Activated T-cell treated with anti-CD3 and anti-CD28 coated beads, Interleukin-2, amount 50 U/mL, for 24 hours (primary cell): ENCODE measurements at regions not wholly inside any gene's neighbourhood (a gene's known extent, or its start where the extent isn't known, plus 50 kb on each side); places are given as distances from the start of the nearest gene placed in this dataset.

Experiments used
- DNase-seq: peaks from one replicate; pipeline ENCODE4 v3.0.0-alpha.2; 2020
- H3K27ac Mint-ChIP-seq: 2 replicates; pipeline ENCODE4 v1.8.0; 2020; ENCODE audit warnings: mild to moderate bottlenecking, mixed read lengths
- H3K27me3 Mint-ChIP-seq: 2 replicates; pipeline ENCODE4 v1.8.0; 2020; ENCODE audit warnings: mixed read lengths
- H3K36me3 Mint-ChIP-seq: 2 replicates; pipeline ENCODE4 v1.8.0; 2020; ENCODE audit warnings: low read depth, mixed read lengths
- H3K4me1 Mint-ChIP-seq: 2 replicates; pipeline ENCODE4 v1.8.0; 2020; ENCODE audit warnings: low read depth, mixed read lengths
- H3K4me3 Mint-ChIP-seq: 2 replicates; pipeline ENCODE4 v1.8.0; 2020; ENCODE audit warnings: mild to moderate bottlenecking, moderate library complexity, mixed read lengths
- H3K9me3 Mint-ChIP-seq: 2 replicates; pipeline ENCODE4 v1.8.0; 2020; ENCODE audit warnings: mixed read lengths

DNA sequence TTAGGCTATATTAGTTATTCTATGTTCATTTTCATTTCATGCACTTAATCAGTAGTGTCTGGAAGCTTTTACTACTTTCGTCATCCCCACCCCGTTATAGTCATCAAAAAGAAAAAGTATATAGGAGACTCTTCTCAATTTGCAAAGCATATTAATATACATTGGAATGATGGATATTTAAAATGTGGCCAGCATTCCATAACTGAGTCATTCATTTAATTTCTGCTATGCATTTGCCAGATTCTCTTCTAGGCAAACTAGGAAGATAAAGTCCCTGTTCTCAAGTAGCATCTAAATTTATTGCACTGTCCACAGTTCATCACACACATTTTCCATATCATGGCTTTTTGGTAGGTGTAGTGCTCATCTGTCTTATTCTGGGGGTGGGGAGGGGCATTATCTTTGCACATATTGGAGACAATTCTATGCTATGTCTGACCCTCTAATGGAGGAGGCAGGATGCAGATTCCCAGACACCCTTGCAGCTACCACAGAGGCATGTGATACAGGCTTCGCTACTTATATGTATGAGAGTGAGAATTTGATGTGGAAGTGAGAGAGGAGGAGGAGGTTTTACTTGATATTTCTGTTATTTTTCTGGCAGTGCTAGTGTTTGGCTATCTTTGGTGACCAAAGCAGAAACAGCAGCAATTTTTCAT is 125.8 kb downstream of the CTH start:
- Mint-ChIP-seq H3K27me3 (peaks cover 22% of the 10 kb centered on the region), H3K4me3 (no peak overlapping the region), H3K36me3 (no peaks in the 10 kb centered on the region), H3K9me3 (no peaks in the 10 kb centered on the region), H3K4me1 (peaks cover 4% of the 10 kb centered on the region), H3K27ac (no peak overlapping the region)
- DNase-seq, result no peak

DNA sequence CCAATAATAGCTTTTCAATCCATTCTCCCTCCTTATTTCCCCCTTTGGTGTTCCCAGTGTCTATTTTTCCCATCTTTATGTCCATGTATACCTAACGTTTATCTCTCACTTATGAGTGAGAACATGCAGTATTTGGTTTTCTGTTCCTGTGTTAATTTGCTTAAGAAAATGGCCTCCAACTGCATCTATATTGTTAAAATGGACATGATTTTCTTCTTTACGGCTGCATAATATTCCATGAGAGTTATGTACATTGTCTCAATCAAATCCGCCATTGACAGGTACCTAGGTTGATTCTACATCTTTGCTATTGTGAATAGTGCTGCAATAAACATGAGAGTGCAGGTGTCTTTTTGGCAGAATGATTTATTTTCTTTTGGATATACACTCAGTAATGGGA is 126.7 kb downstream of the CTH start:
- DNase-seq, result no peak
- no peak overlapping the region for H3K4me3 Mint-ChIP-seq
- peaks cover 20% of the 10 kb centered on the region for H3K27me3 Mint-ChIP-seq
- no peaks in the 10 kb centered on the region for H3K36me3 Mint-ChIP-seq
- no peak overlapping the region for H3K27ac Mint-ChIP-seq
- H3K4me1 Mint-ChIP-seq, result peaks cover 4% of the 10 kb centered on the region
- no peaks in the 10 kb centered on the region for H3K9me3 Mint-ChIP-seq

DNA sequence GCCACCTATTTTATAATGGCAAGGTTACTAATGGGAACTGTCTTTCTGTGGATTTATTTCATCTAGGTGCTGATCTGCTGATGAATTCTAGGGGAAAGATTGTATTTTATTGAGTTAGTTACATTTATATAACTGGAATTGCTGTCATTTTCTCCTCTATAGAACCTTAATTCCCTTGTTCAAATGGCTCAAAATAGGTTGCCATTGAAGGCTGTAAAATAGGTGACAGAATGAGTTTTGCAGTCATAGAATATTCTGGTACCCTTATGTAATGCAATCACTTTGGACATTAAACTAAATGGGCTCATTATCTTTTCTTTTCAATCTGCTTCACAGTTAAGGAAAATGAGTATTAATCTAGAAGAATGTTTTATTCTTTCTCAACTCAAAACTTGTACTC is 131.0 kb downstream of the CTH start:
- no peak overlapping the region for H3K4me3 Mint-ChIP-seq
- no peaks in the 10 kb centered on the region for H3K4me1 Mint-ChIP-seq
- no peak for DNase-seq
- H3K27me3 Mint-ChIP-seq, result peaks cover 12% of the 10 kb centered on the region
- H3K36me3 Mint-ChIP-seq, result no peaks in the 10 kb centered on the region
- H3K9me3 Mint-ChIP-seq, result no peaks in the 10 kb centered on the region
- no peak overlapping the region for H3K27ac Mint-ChIP-seq

DNA sequence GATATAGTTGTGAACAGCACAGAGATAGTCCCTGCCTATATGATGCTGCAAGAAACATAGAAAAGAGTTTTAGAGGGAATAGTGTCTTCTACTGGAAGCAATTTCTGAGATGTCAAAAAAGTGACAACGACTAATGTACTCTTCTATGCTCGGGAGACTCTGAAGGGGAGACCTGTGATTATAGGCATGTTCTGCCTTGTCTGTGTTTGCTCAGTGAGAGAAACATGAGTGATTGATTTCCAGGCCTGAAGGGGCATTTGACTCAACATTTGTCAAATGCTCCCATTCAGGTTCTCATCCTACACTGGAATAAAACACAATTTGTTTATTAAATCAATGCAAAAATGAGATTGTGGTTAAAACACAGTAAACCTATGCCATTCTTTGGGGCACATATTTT is 131.8 kb downstream of the CTH start:
- Mint-ChIP-seq H3K9me3 (no peaks in the 10 kb centered on the region), H3K4me3 (no peak overlapping the region), H3K36me3 (no peaks in the 10 kb centered on the region), H3K27ac (no peak overlapping the region), H3K27me3 (peaks cover 9% of the 10 kb centered on the region), H3K4me1 (no peaks in the 10 kb centered on the region)
- no peak for DNase-seq

DNA sequence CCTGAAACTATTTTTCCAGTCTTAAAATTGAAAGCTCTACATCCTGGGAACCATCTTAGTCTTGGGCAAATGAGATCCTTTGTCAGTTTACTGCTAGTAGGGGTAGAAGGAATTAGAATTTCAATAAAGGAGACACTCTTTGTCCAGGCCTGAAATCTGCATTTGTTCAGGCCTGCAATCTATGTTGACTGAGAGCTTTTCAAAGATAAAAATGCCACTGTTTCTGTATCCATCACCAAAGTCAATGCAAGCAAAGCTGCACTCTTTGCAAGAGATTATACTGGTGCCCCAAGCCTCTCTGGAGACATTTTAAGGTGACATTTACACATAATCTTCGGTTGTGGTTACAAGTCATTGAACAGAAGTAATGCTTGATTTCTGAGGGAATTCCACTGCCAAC is 135.7 kb downstream of the CTH start:
- H3K27ac Mint-ChIP-seq, result no peak overlapping the region
- DNase-seq, result no peak
- no peaks in the 10 kb centered on the region for H3K4me1 Mint-ChIP-seq
- H3K36me3 Mint-ChIP-seq, result no peaks in the 10 kb centered on the region
- H3K9me3 Mint-ChIP-seq, result no peaks in the 10 kb centered on the region
- H3K27me3 Mint-ChIP-seq, result peaks cover 11% of the 10 kb centered on the region
- H3K4me3 Mint-ChIP-seq, result no peak overlapping the region

DNA sequence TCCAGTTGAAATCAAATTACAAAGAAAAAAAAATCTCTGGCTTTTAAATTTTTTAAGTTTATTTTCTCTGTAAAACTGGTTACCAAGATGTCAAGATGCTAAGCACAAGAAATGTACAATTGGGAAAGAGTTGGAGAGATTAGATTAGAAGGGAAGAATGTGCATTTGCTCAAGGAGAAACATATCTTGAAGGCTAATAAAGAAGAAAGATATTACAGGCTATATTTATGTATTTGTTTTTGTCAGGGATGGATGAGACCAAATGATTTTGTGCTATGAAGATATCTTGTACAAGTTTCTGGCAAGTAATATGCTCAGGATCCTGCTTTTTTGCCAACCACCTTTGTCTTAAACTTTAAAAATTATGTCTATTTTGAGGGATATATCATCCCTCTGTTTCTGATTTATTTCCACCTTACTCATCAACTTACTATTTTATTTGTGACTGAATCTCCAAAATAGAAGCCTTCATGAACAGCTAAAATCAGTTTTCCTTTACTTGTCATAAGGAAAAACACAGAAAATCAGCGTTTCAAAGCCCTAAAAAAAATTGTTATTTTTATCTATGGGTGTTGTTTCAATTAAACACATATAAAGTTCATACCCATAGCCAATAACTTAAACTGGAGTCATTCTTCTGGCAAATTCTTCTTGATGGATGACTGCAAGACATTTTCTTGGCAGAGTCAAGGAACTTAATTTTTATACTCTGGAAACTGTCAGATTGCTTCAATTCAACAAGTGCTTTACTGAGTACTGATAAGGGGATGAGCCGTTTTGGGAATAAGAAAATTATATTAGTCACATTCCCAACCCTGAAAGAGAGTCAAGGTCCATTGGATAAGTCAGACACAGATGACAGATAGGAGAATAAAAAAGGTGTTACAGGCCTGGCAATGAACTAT is 141.8 kb downstream of the CTH start:
- Mint-ChIP-seq H3K4me3 (no peak overlapping the region), H3K36me3 (no peaks in the 10 kb centered on the region), H3K27ac (no peak overlapping the region), H3K27me3 (peaks cover 8% of the 10 kb centered on the region), H3K9me3 (no peaks in the 10 kb centered on the region), H3K4me1 (no peaks in the 10 kb centered on the region)
- DNase-seq, result no peak

DNA sequence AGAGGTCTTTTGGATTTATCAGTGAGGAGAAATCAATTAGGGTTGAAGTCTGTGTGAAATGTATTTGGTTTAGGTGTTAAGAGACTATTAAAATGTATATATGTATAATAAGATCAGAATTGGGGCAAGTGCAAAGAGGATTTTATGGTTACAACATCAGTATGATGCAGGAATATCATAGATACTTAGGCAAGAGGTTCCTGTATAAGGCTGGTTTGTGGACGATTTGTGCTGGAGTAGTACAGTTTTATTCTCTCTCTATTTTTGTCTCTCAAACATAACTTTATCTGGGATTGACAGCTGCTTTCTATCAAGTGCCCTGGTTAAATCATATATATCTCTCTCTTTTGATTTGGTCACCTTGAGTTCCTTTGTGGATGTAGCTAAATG is 142.5 kb downstream of the CTH start:
- peaks cover 3% of the 10 kb centered on the region for H3K27me3 Mint-ChIP-seq
- H3K4me3 Mint-ChIP-seq, result no peak overlapping the region
- H3K27ac Mint-ChIP-seq, result no peak overlapping the region
- H3K4me1 Mint-ChIP-seq, result no peaks in the 10 kb centered on the region
- H3K9me3 Mint-ChIP-seq, result no peaks in the 10 kb centered on the region
- H3K36me3 Mint-ChIP-seq, result no peaks in the 10 kb centered on the region
- DNase-seq, result no peak

DNA sequence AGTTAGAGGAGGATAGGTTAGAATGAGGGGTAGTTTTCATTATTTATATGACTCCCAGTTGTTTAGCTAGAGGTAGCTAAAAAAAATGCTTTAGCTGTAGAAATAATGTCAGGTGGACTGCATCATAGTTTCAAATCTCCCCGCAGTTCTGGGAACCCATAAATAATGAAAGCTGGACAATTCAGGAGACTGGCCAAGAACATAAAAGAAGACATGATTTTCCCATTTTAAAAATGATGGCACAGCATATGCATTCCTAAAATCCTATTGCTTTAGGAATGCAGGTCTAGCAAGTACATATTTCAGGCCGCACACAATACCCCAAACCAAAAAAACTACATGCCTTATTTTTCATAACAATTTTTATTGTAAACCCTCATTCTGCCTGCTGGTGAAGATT is 143.3 kb downstream of the CTH start:
- no peaks in the 10 kb centered on the region for H3K36me3 Mint-ChIP-seq
- no peak overlapping the region for H3K4me3 Mint-ChIP-seq
- H3K27me3 Mint-ChIP-seq, result peaks cover 2% of the 10 kb centered on the region
- H3K4me1 Mint-ChIP-seq, result no peaks in the 10 kb centered on the region
- H3K9me3 Mint-ChIP-seq, result no peaks in the 10 kb centered on the region
- no peak overlapping the region for H3K27ac Mint-ChIP-seq
- no peak for DNase-seq

DNA sequence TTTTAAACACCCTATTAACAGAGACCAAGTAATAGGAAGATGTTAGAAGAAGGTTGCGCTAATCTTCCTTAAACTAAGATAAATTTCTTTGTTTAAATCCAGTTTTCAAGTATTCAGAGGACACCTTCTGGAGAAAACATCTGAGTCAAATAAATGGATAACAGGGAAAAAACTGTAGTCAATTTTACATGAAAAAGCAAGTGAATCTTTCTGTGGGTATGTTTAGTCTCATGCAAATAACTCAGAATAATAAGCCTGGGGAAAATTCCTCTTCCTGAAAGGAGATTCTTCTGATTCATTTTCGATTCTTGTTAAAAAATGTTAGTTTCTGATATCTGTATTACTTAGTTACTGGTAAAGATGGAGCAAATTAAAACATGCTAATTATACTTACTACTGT is 145.5 kb downstream of the CTH start:
- no peak for DNase-seq
- Mint-ChIP-seq H3K9me3 (no peaks in the 10 kb centered on the region), H3K27ac (no peak overlapping the region), H3K4me3 (no peak overlapping the region), H3K36me3 (no peaks in the 10 kb centered on the region), H3K27me3 (peaks cover 2% of the 10 kb centered on the region), H3K4me1 (no peaks in the 10 kb centered on the region)

DNA sequence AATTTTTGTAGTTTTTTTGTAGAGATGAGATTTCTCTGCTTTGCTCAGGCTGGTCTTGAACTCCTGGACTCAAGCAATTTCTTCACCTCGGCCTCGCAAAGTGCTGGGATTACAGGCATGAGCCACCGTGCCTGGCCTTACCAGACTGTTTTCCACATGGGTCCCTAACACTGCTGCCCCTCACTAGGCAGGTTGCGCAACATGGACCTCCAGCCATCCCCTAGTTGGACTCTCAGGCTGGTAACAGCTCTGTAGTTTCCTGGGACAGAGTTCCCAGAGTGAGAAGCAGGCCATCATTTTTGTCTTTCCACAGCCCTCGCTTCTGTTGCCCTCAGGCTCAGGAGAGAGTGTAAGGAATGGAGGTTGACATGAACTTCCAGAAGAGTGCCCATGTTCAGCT is 156.1 kb downstream of the CTH start:
- Mint-ChIP-seq H3K4me1 (no peaks in the 10 kb centered on the region), H3K9me3 (no peaks in the 10 kb centered on the region), H3K4me3 (no peak overlapping the region), H3K27me3 (no peaks in the 10 kb centered on the region), H3K27ac (no peak overlapping the region), H3K36me3 (no peaks in the 10 kb centered on the region)
- no peak for DNase-seq

DNA sequence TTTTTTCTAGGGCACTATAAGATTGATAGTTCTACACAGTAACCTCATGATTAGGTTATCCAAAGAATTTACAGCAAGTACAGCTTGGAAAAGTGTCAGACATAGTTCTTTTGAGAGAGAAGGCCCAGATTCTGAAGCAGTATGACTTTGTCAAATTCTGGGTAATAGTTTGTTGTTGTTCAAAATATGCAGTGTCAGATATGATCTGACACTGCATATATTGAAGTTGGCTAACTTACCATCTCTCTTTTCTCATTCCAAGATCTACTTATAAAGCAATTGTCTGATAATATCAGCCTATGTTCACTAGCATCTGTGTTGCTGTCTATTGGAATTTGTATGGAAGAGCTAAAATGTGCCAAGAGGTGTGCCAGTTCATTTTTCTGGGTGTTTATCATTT is 160.1 kb downstream of the CTH start:
- H3K4me1 Mint-ChIP-seq, result no peaks in the 10 kb centered on the region

DNA sequence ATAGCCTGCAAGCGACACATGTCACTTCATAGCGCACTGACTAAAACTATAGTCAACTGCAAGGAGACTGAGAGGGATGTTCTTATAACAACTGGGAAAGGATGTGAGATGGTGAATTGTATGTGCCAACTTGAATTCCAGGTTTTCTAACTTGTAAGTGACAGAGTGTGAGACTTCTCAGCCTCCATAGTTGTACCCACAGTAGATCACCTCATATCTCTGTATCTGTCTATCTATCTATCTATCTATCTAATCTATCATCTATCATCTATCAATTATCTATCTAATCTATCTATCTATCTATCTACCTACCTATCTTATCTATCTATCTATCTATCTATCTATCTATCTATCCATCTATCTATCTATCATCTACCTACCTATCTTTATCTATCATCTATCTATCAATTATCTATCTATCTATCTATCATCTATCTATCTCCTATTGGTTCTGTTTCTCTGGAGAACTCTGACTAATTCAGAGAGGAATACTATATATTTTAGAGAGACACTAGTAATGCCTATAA is 162.3 kb downstream of the CTH start:
- Mint-ChIP-seq H3K9me3 (no peaks in the 10 kb centered on the region), H3K4me3 (no peak overlapping the region), H3K27me3 (peaks cover 3% of the 10 kb centered on the region), H3K36me3 (no peaks in the 10 kb centered on the region), H3K27ac (no peak overlapping the region), H3K4me1 (no peaks in the 10 kb centered on the region)
- no peak for DNase-seq

More for the DNA sequence above, 160.1 kb downstream of the CTH start:
- Mint-ChIP-seq H3K36me3 (no peaks in the 10 kb centered on the region), H3K27me3 (peaks cover 3% of the 10 kb centered on the region), H3K4me3 (no peak overlapping the region), H3K9me3 (no peaks in the 10 kb centered on the region), H3K27ac (no peak overlapping the region)
- DNase-seq, result no peak

DNA sequence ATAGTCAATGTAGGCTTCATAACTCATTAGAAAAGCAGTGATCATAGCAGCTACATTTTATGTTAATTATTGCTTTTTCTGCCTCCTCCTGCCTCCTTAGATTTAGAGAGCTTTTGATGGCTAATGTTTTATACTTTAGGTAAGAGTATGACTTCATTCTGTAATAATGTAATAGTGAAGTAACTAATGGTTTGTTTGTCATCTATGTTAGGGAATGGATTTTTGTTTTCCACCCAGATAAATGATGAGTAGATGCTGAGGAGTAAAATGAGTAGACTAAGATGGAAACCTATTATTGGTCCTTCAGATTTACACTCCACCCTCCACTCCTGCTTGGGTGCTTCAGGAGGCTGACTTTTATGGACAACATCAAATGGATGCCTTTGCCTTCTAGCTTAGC is 170.6 kb downstream of the CTH start:
- Mint-ChIP-seq H3K4me1 (no peaks in the 10 kb centered on the region), H3K36me3 (no peaks in the 10 kb centered on the region), H3K27me3 (no peaks in the 10 kb centered on the region), H3K9me3 (no peaks in the 10 kb centered on the region), H3K27ac (no peak overlapping the region), H3K4me3 (no peak overlapping the region)
- no peak for DNase-seq

DNA sequence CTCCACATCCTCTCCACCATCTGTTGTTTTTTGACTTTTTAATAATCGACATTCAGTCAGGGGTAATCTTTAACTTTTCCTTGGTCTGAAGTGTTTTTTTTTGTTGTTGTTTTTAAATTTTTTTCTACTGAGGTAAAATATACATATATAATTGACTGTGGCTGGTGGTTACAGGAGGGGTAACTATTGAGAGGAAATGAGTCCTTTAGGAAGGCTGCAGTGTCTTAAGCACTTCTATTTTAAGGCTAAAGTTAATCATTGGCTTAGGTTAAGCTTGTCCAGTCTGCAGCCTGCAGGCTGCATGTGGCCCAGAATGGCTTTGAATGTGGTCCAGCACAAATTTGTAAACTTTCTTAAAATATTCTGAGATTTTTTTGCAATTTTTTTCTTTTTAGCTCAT is 172.5 kb downstream of the CTH start:
- H3K27me3 Mint-ChIP-seq, result no peaks in the 10 kb centered on the region
- H3K4me1 Mint-ChIP-seq, result no peaks in the 10 kb centered on the region
- H3K27ac Mint-ChIP-seq, result no peak overlapping the region
- H3K9me3 Mint-ChIP-seq, result no peaks in the 10 kb centered on the region
- no peaks in the 10 kb centered on the region for H3K36me3 Mint-ChIP-seq
- no peak for DNase-seq
- no peak overlapping the region for H3K4me3 Mint-ChIP-seq

DNA sequence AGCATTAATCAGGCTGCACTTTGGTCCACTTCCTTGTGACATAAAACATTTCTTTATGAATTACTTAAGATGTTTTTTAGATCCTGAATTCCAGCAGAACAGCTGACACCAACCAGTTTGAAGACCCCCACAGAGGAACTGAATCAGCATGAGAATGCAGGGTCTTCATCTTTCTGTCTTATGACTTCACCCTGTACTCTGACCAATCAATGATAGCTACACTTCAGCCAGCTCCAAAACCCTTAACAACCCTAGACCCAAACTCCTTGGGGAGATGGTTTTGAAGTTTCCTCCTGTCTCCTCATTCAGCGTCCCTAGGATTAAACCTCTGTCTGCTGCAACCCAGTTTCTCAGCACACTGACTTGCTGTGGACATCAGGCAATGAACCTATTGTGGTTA is 175.0 kb downstream of the CTH start:
- no peak overlapping the region for H3K27ac Mint-ChIP-seq
- H3K4me1 Mint-ChIP-seq, result no peaks in the 10 kb centered on the region
- H3K36me3 Mint-ChIP-seq, result no peaks in the 10 kb centered on the region
- no peak for DNase-seq
- H3K27me3 Mint-ChIP-seq, result no peaks in the 10 kb centered on the region
- H3K9me3 Mint-ChIP-seq, result no peaks in the 10 kb centered on the region
- H3K4me3 Mint-ChIP-seq, result no peak overlapping the region
